ENCODE measurements at regions not wholly inside any gene's neighbourhood (a gene's known extent, or its start where the extent isn't known, plus 50 kb on each side); places are given as distances from the start of the nearest gene placed in this dataset.

DNA sequence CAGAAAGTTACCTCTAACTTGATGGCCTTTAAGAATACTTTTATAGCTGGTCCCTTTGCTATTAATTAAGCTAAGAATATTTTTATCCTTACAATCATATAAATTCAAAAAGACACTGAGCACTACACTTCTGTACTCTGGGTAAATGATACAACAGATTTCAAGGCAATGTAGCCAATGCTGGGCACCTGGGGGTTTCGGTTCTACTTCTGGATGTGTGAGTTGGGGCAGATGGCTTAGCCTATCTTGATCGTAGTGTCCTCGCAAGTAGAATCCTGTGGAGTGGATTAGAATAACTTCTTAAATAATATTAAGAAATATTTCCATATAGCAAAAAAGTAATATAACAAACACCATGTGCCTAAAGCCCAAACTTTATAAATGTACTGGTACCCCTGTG is 96.9 kb upstream of the NT5E start:
- H3K4me1 ChIP-seq: peaks cover 0 to 9% (median 4%) of the 10 kb centered on the region in 3 donors
- no peaks in the 10 kb centered on the region for H3K36me3 ChIP-seq
- DNase-seq (no peak), ATAC-seq (no peak), FAIRE-seq (no peak)
- 87 to 92% methylated on average over 3 of the region's 3 CpGs for WGBS, 2 donors
- H3K4me3 ChIP-seq: no peak overlapping the region
- no peaks in the 10 kb centered on the region for H3K27me3 ChIP-seq
- TF ChIP-seq, protein P1, sequence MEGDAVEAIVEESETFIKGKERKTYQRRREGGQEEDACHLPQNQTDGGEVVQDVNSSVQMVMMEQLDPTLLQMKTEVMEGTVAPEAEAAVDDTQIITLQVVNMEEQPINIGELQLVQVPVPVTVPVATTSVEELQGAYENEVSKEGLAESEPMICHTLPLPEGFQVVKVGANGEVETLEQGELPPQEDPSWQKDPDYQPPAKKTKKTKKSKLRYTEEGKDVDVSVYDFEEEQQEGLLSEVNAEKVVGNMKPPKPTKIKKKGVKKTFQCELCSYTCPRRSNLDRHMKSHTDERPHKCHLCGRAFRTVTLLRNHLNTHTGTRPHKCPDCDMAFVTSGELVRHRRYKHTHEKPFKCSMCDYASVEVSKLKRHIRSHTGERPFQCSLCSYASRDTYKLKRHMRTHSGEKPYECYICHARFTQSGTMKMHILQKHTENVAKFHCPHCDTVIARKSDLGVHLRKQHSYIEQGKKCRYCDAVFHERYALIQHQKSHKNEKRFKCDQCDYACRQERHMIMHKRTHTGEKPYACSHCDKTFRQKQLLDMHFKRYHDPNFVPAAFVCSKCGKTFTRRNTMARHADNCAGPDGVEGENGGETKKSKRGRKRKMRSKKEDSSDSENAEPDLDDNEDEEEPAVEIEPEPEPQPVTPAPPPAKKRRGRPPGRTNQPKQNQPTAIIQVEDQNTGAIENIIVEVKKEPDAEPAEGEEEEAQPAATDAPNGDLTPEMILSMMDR (IDR thresholded peaks at IDR 0.05): no peak
- intact Hi-C loops (cut with DNase I): loop anchor here (5.0 to 10.0 kb wide), 2 partner anchors 129 to 132 kb away; no protein-coding TSS in a partner anchor
- H3K27ac ChIP-seq: no peak overlapping the region
- no peaks in the 10 kb centered on the region for H3K9me3 ChIP-seq

- no peaks in the 10 kb centered on the region for H3K4me1 ChIP-seq
These were observed 101.2 kb upstream of the NT5E start for GRCh38 chr6:85348643-85349042.

GRCh38 chr6:85347812-85348211 is 102.1 kb upstream of the NT5E start:
- FAIRE-seq: no peak
- intact Hi-C loops (cut with DNase I): no loop called here
- Histone ChIP-seq H3K36me3 (no peaks in the 10 kb centered on the region), H3K27ac (no peak overlapping the region), H3K4me1 (no peaks in the 10 kb centered on the region), H3K4me3 (no peak overlapping the region), H3K9me3 (no peaks in the 10 kb centered on the region), H3K27me3 (no peaks in the 10 kb centered on the region)
- TF ChIP-seq, protein P1 (IDR thresholded peaks at IDR 0.05): no peak
- no peak for ATAC-seq
- no peak for DNase-seq
- WGBS, 2 donors: 51 to 71% methylated on average over 1 of the region's 1 CpG

More at GRCh38 chr6:85348643-85349042, 101.2 kb upstream of the NT5E start:
- no peak overlapping the region for H3K27ac ChIP-seq
- ATAC-seq: no peak
- FAIRE-seq: no peak
- H3K4me3 ChIP-seq: no peak overlapping the region
- intact Hi-C loops (cut with DNase I): no loop called here
- H3K36me3 ChIP-seq: no peaks in the 10 kb centered on the region
- H3K9me3 ChIP-seq: no peaks in the 10 kb centered on the region
- WGBS, 2 donors: 90 to 97% methylated on average over 5 of the region's 5 CpGs
- no peak for DNase-seq
- TF ChIP-seq, protein P1 (IDR thresholded peaks at IDR 0.05): no peak
- H3K27me3 ChIP-seq: no peaks in the 10 kb centered on the region

DNA sequence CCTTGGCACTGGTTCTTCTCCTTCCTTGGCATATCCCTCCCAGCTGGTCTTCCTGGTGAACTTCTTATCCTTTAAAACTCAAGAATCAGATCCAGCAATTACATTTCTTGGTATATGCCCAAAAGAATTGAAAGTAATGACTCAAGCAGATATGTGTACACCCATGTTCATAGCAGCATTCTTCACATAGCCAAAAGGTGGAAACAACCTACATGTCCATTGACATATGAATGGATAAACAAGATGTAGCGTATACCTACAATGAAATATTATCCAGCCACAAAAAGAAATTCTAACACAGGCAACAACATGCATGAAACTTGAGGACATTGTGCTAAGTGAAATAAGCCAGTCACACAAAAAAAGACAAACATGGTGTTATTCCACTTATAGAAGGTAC is 103.7 kb upstream of the NT5E start:
- FAIRE-seq: no peak

GRCh38 chr6:85344996-85345395 is 104.9 kb upstream of the NT5E start:
- no peaks in the 10 kb centered on the region for H3K36me3 ChIP-seq
- no peaks in the 10 kb centered on the region for H3K27me3 ChIP-seq
- TF ChIP-seq, protein P1 (IDR thresholded peaks at IDR 0.05): no peak
- 15 to 36% methylated on average over 1 of the region's 1 CpG for WGBS, 2 donors
- no peak overlapping the region for H3K4me3 ChIP-seq
- intact Hi-C loops (cut with DNase I): no loop called here
- DNase-seq (no peak), FAIRE-seq (no peak), ATAC-seq (no peak)
- no peaks in the 10 kb centered on the region for H3K9me3 ChIP-seq
- no peak overlapping the region for H3K27ac ChIP-seq
- no peaks in the 10 kb centered on the region for H3K4me1 ChIP-seq

More for the DNA sequence above, 103.7 kb upstream of the NT5E start:
- Histone ChIP-seq H3K4me1 (no peaks in the 10 kb centered on the region), H3K36me3 (no peaks in the 10 kb centered on the region), H3K27ac (no peak overlapping the region), H3K27me3 (no peaks in the 10 kb centered on the region), H3K9me3 (no peaks in the 10 kb centered on the region), H3K4me3 (no peak overlapping the region)
- intact Hi-C loops (cut with DNase I): no loop called here
- WGBS, 2 donors: 98 to 100% methylated on average over 1 of the region's 1 CpG
- no peak for ATAC-seq
- TF ChIP-seq, protein P1 (IDR thresholded peaks at IDR 0.05): no peak
- no peak for DNase-seq
